ENCODE measurements at regions not wholly inside any gene's neighbourhood (a gene's known extent, or its start where the extent isn't known, plus 50 kb on each side); places are given as distances from the start of the nearest gene placed in this dataset. TPM values are rescaled to one million over a fixed set of nuclear protein-coding genes. Genes with fewer than 3 reads are reported as not detected.

- no peak for DNase-seq (ENCODE audit: low spot score)
Observed at GRCh38 chr13:40496035-40496810, 170.2 kb downstream of the FOXO1 start.

- no peak for DNase-seq (ENCODE audit: low spot score)
Observed at GRCh38 chr13:40498461-40498860, 168.0 kb downstream of the FOXO1 start.

- DNase-seq (ENCODE audit: low spot score): no peak
Observed at GRCh38 chr13:40502236-40502635, 164.2 kb downstream of the FOXO1 start.

- DNase-seq (ENCODE audit: low spot score): no peak
Observed at GRCh38 chr13:40503011-40503410, 163.4 kb downstream of the FOXO1 start.

- peak; percentile 87 for DNase-seq (ENCODE audit: low spot score)
Observed at GRCh38 chr13:40503966-40504591, 162.4 kb downstream of the FOXO1 start.

GRCh38 chr13:40504641-40505040, 161.8 kb downstream of the FOXO1 start:
- no peak for DNase-seq (ENCODE audit: low spot score)

GRCh38 chr13:40505196-40505595, 161.2 kb downstream of the FOXO1 start:
- no peak for DNase-seq (ENCODE audit: low spot score)

Small RNAs in the stretch of these regions (small RNA-seq; reads per million reads assigned to genes)
- gene RF00108 (not detected), gene RNY3P9 (not detected), gene RPL17P51 (not detected)
